SU-DHL-6 (cell line): ENCODE measurements at regions not wholly inside any gene's neighbourhood (a gene's known extent, or its start where the extent isn't known, plus 50 kb on each side); places are given as distances from the start of the nearest gene placed in this dataset.

ENCODE experiments used
- EZH2phosphoT487 ChIP-seq: fragments of 200-600 bp; sonication (generic), shearing (Covaris generic); conservative IDR thresholded peaks from 2 replicates; pipeline ENCODE4 v1.6.1; 2018; ENCODE audit warnings: mild to moderate bottlenecking, antibody characterized with exemption, low read length, moderate library complexity, mixed read lengths
- TF ChIP-seq, protein P1 (sequence below): fragments of 200-600 bp; sonication (generic); IDR thresholded peaks from one replicate; pipeline ENCODE4 v1.5.1; 2017; ENCODE audit warnings: antibody characterized with exemption, mild to moderate bottlenecking, low read length, moderate library complexity; ENCODE audit not compliant: insufficient read depth, poor library complexity, severe bottlenecking

DNA sequence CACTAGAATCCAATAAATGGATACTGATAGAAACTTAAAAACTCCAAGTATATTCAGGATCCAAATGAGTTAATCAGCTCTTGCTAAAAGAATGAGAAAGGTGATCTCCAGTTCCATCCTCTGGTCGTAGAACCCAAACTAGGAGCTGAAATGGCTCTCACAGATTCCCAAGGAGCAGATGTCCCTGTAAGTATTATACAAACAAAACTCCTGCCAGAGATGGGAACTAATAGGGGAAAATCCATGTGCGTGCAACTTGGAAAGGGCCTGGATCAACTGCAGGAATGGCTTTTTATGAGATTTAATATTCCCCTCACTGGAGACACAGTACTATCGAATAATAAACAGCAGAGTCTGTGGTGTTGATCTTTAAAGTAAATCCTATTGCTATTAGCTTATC is 309.2 kb upstream of the TBX3 start:
- TF ChIP-seq, protein P1, sequence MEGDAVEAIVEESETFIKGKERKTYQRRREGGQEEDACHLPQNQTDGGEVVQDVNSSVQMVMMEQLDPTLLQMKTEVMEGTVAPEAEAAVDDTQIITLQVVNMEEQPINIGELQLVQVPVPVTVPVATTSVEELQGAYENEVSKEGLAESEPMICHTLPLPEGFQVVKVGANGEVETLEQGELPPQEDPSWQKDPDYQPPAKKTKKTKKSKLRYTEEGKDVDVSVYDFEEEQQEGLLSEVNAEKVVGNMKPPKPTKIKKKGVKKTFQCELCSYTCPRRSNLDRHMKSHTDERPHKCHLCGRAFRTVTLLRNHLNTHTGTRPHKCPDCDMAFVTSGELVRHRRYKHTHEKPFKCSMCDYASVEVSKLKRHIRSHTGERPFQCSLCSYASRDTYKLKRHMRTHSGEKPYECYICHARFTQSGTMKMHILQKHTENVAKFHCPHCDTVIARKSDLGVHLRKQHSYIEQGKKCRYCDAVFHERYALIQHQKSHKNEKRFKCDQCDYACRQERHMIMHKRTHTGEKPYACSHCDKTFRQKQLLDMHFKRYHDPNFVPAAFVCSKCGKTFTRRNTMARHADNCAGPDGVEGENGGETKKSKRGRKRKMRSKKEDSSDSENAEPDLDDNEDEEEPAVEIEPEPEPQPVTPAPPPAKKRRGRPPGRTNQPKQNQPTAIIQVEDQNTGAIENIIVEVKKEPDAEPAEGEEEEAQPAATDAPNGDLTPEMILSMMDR = no peak
- TF ChIP-seq EZH2phosphoT487 = no peak
